Liver (tissue), 8 donors: ENCODE measurements at regions not wholly inside any gene's neighbourhood (a gene's known extent, or its start where the extent isn't known, plus 50 kb on each side); places are given as distances from the start of the nearest gene placed in this dataset.

ENCODE experiments used
- DNase-seq: peaks from one replicate; pipeline ENCODE4 v3.0.0-alpha.2; 2017; ENCODE audit warnings: low spot score
- H3K27ac ChIP-seq, 2 donors: one replicate each; pipeline ENCODE4 v1.7.0; 2013; ENCODE audit warnings: inconsistent platforms in 2 of 2, low read length in 2 of 2, control low read depth in 1 of 2, low read depth in 1 of 2, mild to moderate bottlenecking in 1 of 2
- H3K27me3 ChIP-seq, 4 donors: one replicate each; pipeline versions ENCODE4 v1.6.1 to v1.7.0; 2013; ENCODE audit warnings: low read length in 3 of 4, inconsistent platforms in 1 of 4, mild to moderate bottlenecking in 1 of 4, moderate library complexity in 1 of 4; ENCODE audit not compliant: control insufficient read depth in 4 of 4, insufficient read depth in 4 of 4
- H3K36me3 ChIP-seq, 4 donors: one replicate each; pipeline versions ENCODE4 v1.6.1 to v1.7.0; 2013; ENCODE audit warnings: low read length in 3 of 4, mild to moderate bottlenecking in 3 of 4, low read depth in 1 of 4, moderate library complexity in 1 of 4; ENCODE audit not compliant: control insufficient read depth in 4 of 4, insufficient read depth in 3 of 4
- H3K4me1 ChIP-seq, 4 donors: one replicate each; pipeline versions ENCODE4 v1.6.1 to v1.7.0; 2013; ENCODE audit warnings: low read length in 3 of 4, mild to moderate bottlenecking in 3 of 4, moderate library complexity in 1 of 4; ENCODE audit not compliant: control insufficient read depth in 4 of 4, insufficient read depth in 4 of 4
- H3K4me3 ChIP-seq, 3 donors: one replicate each; pipeline versions ENCODE4 v1.6.1 to v1.7.0; 2013; ENCODE audit warnings: low read length in 3 of 3, control low read depth in 1 of 3, low read depth in 1 of 3, mild to moderate bottlenecking in 1 of 3
- H3K9ac ChIP-seq, 2 donors: one replicate each; pipeline ENCODE4 v1.7.0; 2013; ENCODE audit warnings: low read length in 2 of 2, mild to moderate bottlenecking in 2 of 2, moderate library complexity in 2 of 2, control low read depth in 1 of 2, low read depth in 1 of 2
- H3K9me3 ChIP-seq, 4 donors: one replicate each; pipeline versions ENCODE4 v1.6.1 to v1.7.0; 2013; ENCODE audit warnings: low read length in 3 of 4; ENCODE audit not compliant: control insufficient read depth in 4 of 4
- EGR1 ChIP-seq, 2 donors: IDR thresholded peaks; 2 replicates each; pipeline ENCODE4 v1.6.1; 2016 to 2018; ENCODE audit warnings: antibody characterized with exemption in 2 of 2, low read depth in 2 of 2
- FOXA1 ChIP-seq: IDR thresholded peaks from 2 replicates; pipeline ENCODE4 v1.6.1; 2016; ENCODE audit warnings: antibody characterized with exemption
- FOXA2 ChIP-seq: IDR thresholded peaks from 2 replicates; pipeline ENCODE4 v1.6.1; 2016; ENCODE audit warnings: antibody characterized with exemption
- GABPA ChIP-seq, 2 donors: IDR thresholded peaks in 1 of 2; conservative IDR thresholded peaks in 1 of 2; 2 replicates each; pipeline ENCODE4 v1.6.1; 2016; ENCODE audit warnings: antibody characterized with exemption in 2 of 2, mild to moderate bottlenecking in 1 of 2, moderate library complexity in 1 of 2
- HNF4A ChIP-seq, 2 donors: conservative IDR thresholded peaks; 2 replicates each; pipeline ENCODE4 v1.6.1; 2016; ENCODE audit warnings: antibody characterized with exemption in 2 of 2, mild to moderate bottlenecking in 2 of 2
- HNF4G ChIP-seq: IDR thresholded peaks from 2 replicates; pipeline ENCODE4 v1.6.1; 2016; ENCODE audit warnings: antibody characterized with exemption
- JUND ChIP-seq, 2 donors: IDR thresholded peaks; 2 replicates each; pipeline ENCODE4 v1.6.1; 2016; ENCODE audit warnings: antibody characterized with exemption in 2 of 2
- NR2F2 ChIP-seq: IDR thresholded peaks from 2 replicates; pipeline ENCODE4 v1.6.1; 2016; ENCODE audit warnings: antibody characterized with exemption
- RAD21 ChIP-seq, 2 donors: IDR thresholded peaks; 2 replicates each; pipeline ENCODE4 v1.6.1; 2016; ENCODE audit warnings: antibody characterized with exemption in 2 of 2, mild to moderate bottlenecking in 2 of 2
- RXRA ChIP-seq, 2 donors: IDR thresholded peaks; 2 replicates each; pipeline ENCODE4 v1.6.1; 2017 to 2018; ENCODE audit warnings: antibody characterized with exemption in 2 of 2, mild to moderate bottlenecking in 1 of 2
- SP1 ChIP-seq: IDR thresholded peaks from 2 replicates; pipeline ENCODE4 v1.6.1; 2018; ENCODE audit warnings: antibody characterized with exemption, mild to moderate bottlenecking
- TAF1 ChIP-seq: conservative IDR thresholded peaks from 2 replicates; pipeline ENCODE4 v1.6.1; 2016; ENCODE audit warnings: antibody characterized with exemption, mild to moderate bottlenecking
- YY1 ChIP-seq: IDR thresholded peaks from 2 replicates; pipeline ENCODE4 v1.6.1; 2016; ENCODE audit warnings: antibody characterized with exemption, mild to moderate bottlenecking
- WGBS: extraction: QIAGEN DNeasy Blood & Tissue Kit; methylation state at CpG from one replicate; pipeline ENCODE4 v1.1.7; 2013; 5-methylcytosine and 5-hydroxymethylcytosine counted together
- TF ChIP-seq, protein P1 (sequence below): fragments of 150-350 bp; IDR thresholded peaks from 2 replicates; pipeline ENCODE4 v1.5.1; 2017; ENCODE audit warnings: improper control_type of control experiment, low read depth, low read length; ENCODE audit not compliant: missing input control
- TF ChIP-seq, protein P2 (sequence below): IDR thresholded peaks from 2 replicates; pipeline ENCODE4 v1.6.1; 2016; ENCODE audit warnings: antibody characterized with exemption
- TF ChIP-seq, protein P3 (sequence below): IDR thresholded peaks from 2 replicates; pipeline ENCODE4 v1.6.1; 2016; ENCODE audit warnings: antibody characterized with exemption
- TF ChIP-seq, protein P4 (sequence below): IDR thresholded peaks from 2 replicates; pipeline ENCODE4 v1.6.1; 2016; ENCODE audit warnings: antibody characterized with exemption
- TF ChIP-seq, protein P5 (sequence below): IDR thresholded peaks from 2 replicates; pipeline ENCODE4 v1.6.1; 2016; ENCODE audit warnings: antibody characterized with exemption, mild to moderate bottlenecking
- donor health status: healthy.
- donor health status: healthy.
- donor health status: healthy.
- donor health status: healthy.
- donor health status: healthy.

DNA sequence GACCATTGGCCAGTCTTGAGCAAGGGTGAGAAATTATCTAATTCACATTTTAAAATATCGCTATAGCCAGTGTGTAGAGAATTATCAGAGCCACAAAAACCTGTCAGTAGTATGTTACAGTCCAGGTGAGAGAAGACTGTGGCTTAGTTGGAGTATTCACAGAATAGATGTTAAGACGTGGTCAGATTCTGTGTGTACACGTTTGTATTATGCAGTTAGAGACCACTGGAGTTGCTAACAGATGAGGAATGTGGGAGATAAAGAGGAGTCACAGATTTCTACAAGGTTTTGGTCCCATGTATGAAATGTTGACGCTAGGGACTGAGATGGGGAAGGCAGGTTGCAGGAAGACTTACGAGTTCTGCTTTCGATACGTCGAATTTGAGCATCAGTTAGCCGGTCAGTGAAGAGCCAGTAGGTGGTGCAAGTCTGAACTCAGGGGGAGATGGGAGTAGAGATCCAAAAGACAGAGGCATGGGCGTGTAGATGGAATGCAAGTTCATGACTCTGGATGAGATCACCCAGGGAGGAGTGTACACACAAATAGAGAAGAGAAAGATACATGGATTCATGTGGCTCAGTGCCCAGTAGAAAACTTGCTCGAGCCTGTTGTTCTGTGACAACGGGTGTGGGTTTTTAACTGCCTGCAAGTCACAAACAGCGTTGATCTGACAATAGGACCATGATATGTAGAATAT is 114.8 kb upstream of the FLRT2 start:
- DNase-seq, result no peak
- Histone ChIP-seq H3K4me1 (no peaks in the 10 kb centered on the region), H3K27ac (no peak overlapping the region), H3K36me3 (no peaks in the 10 kb centered on the region), H3K4me3 (no peak overlapping the region), H3K9ac (no peak overlapping the region), H3K9me3 (no peaks in the 10 kb centered on the region), H3K27me3 (no peaks in the 10 kb centered on the region)
- WGBS, result 64% methylated on average over 13 of the region's 13 CpGs
- TF ChIP-seq YY1 (no peak), NR2F2 (peak; percentile 12), TAF1 (no peak), RAD21 (IDR thresholded peaks at IDR 0.05) (peak; percentile 22 to 49), GABPA (IDR thresholded peaks at IDR 0.05 in 1 of 2, conservative IDR thresholded peaks at IDR 0.05 in 1 of 2) (no peak), JUND (IDR thresholded peaks at IDR 0.05) (peak in 1 of 2 donors; percentile 18)
- TF ChIP-seq, protein P1, sequence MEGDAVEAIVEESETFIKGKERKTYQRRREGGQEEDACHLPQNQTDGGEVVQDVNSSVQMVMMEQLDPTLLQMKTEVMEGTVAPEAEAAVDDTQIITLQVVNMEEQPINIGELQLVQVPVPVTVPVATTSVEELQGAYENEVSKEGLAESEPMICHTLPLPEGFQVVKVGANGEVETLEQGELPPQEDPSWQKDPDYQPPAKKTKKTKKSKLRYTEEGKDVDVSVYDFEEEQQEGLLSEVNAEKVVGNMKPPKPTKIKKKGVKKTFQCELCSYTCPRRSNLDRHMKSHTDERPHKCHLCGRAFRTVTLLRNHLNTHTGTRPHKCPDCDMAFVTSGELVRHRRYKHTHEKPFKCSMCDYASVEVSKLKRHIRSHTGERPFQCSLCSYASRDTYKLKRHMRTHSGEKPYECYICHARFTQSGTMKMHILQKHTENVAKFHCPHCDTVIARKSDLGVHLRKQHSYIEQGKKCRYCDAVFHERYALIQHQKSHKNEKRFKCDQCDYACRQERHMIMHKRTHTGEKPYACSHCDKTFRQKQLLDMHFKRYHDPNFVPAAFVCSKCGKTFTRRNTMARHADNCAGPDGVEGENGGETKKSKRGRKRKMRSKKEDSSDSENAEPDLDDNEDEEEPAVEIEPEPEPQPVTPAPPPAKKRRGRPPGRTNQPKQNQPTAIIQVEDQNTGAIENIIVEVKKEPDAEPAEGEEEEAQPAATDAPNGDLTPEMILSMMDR, result peak; percentile 15
- TF ChIP-seq, protein P2, sequence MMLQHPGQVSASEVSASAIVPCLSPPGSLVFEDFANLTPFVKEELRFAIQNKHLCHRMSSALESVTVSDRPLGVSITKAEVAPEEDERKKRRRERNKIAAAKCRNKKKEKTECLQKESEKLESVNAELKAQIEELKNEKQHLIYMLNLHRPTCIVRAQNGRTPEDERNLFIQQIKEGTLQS, result no peak

DNA sequence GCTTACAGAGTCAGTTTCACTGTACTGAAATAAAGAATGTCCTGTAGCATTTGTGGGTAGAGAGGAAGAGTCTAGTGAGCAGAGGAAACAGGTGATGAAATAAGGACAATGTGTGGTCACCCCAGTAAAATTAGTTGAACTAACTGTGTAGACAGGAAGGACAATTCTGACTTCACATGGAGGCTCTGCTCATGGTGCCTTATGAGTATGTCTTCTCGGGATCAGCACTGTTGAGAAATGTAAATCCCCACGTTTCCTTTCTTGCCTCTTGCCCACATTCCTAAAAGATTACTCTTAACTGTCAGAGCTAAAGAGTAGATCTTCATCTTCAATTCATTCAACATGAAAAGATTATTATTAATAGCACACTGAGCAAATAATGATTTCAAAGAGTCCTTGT is 113.2 kb upstream of the FLRT2 start:
- 64% methylated on average over 2 of the region's 2 CpGs for WGBS
- H3K4me1 ChIP-seq, result no peaks in the 10 kb centered on the region
- H3K9ac ChIP-seq, result no peak overlapping the region
- no peak for DNase-seq
- H3K4me3 ChIP-seq, result no peak overlapping the region
- H3K27me3 ChIP-seq, result no peaks in the 10 kb centered on the region
- no peaks in the 10 kb centered on the region for H3K36me3 ChIP-seq
- no peaks in the 10 kb centered on the region for H3K9me3 ChIP-seq
- TF ChIP-seq TAF1 (no peak), RAD21 (IDR thresholded peaks at IDR 0.05) (no peak)
- H3K27ac ChIP-seq, result no peak overlapping the region

DNA sequence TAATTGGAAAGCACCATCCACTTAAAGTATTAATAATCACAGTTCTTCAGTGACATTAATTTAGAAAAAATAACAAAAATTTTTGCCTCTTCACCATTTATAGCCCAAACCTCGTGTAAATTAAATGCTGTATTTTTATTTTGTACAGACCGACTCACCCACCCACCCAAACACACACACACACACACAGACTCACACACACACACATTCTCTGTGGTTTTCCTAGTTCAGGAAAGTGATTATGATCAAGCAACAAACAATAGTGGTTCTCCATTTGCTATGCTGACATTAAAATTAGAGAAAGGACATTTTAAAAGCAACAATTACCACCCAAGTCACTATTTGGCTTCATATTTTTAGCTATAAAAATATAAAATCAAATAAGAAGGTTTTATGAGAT is 112.5 kb upstream of the FLRT2 start:
- no peak overlapping the region for H3K9ac ChIP-seq
- no peak overlapping the region for H3K4me3 ChIP-seq
- no peaks in the 10 kb centered on the region for H3K4me1 ChIP-seq
- no peaks in the 10 kb centered on the region for H3K9me3 ChIP-seq
- H3K27ac ChIP-seq, result no peak overlapping the region
- DNase-seq, result no peak
- 76% methylated on average over 2 of the region's 2 CpGs for WGBS
- H3K27me3 ChIP-seq, result no peaks in the 10 kb centered on the region
- H3K36me3 ChIP-seq, result no peaks in the 10 kb centered on the region
- no peak for TF ChIP-seq FOXA2
- TF ChIP-seq GABPA (IDR thresholded peaks at IDR 0.05 in 1 of 2, conservative IDR thresholded peaks at IDR 0.05 in 1 of 2), result no peak
- no peak for TF ChIP-seq FOXA1
- TF ChIP-seq TAF1, result no peak
- TF ChIP-seq, protein P1, result no peak
- TF ChIP-seq SP1, result no peak
- TF ChIP-seq, protein P3, sequence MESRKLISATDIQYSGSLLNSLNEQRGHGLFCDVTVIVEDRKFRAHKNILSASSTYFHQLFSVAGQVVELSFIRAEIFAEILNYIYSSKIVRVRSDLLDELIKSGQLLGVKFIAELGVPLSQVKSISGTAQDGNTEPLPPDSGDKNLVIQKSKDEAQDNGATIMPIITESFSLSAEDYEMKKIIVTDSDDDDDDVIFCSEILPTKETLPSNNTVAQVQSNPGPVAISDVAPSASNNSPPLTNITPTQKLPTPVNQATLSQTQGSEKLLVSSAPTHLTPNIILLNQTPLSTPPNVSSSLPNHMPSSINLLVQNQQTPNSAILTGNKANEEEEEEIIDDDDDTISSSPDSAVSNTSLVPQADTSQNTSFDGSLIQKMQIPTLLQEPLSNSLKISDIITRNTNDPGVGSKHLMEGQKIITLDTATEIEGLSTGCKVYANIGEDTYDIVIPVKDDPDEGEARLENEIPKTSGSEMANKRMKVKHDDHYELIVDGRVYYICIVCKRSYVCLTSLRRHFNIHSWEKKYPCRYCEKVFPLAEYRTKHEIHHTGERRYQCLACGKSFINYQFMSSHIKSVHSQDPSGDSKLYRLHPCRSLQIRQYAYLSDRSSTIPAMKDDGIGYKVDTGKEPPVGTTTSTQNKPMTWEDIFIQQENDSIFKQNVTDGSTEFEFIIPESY, result no peak
- TF ChIP-seq, protein P4, sequence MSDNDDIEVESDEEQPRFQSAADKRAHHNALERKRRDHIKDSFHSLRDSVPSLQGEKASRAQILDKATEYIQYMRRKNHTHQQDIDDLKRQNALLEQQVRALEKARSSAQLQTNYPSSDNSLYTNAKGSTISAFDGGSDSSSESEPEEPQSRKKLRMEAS, result no peak
- TF ChIP-seq EGR1 (IDR thresholded peaks at IDR 0.05; ENCODE audit: low read depth in 2 of 2), result no peak
- no peak for TF ChIP-seq HNF4A (conservative IDR thresholded peaks at IDR 0.05)
- no peak for TF ChIP-seq YY1
- TF ChIP-seq JUND (IDR thresholded peaks at IDR 0.05), result no peak
- no peak for TF ChIP-seq RXRA (IDR thresholded peaks at IDR 0.05)
- no peak for TF ChIP-seq HNF4G
- TF ChIP-seq RAD21 (IDR thresholded peaks at IDR 0.05), result no peak
- TF ChIP-seq NR2F2, result no peak
- TF ChIP-seq, protein P5, sequence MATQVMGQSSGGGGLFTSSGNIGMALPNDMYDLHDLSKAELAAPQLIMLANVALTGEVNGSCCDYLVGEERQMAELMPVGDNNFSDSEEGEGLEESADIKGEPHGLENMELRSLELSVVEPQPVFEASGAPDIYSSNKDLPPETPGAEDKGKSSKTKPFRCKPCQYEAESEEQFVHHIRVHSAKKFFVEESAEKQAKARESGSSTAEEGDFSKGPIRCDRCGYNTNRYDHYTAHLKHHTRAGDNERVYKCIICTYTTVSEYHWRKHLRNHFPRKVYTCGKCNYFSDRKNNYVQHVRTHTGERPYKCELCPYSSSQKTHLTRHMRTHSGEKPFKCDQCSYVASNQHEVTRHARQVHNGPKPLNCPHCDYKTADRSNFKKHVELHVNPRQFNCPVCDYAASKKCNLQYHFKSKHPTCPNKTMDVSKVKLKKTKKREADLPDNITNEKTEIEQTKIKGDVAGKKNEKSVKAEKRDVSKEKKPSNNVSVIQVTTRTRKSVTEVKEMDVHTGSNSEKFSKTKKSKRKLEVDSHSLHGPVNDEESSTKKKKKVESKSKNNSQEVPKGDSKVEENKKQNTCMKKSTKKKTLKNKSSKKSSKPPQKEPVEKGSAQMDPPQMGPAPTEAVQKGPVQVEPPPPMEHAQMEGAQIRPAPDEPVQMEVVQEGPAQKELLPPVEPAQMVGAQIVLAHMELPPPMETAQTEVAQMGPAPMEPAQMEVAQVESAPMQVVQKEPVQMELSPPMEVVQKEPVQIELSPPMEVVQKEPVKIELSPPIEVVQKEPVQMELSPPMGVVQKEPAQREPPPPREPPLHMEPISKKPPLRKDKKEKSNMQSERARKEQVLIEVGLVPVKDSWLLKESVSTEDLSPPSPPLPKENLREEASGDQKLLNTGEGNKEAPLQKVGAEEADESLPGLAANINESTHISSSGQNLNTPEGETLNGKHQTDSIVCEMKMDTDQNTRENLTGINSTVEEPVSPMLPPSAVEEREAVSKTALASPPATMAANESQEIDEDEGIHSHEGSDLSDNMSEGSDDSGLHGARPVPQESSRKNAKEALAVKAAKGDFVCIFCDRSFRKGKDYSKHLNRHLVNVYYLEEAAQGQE, result no peak
